Activated naive CD4-positive, alpha-beta T cell treated with anti-CD3 and anti-CD28 coated beads, Interleukin-2, amount 50 U/mL, for 24 hours (primary cell): ENCODE measurements at regions not wholly inside any gene's neighbourhood (a gene's known extent, or its start where the extent isn't known, plus 50 kb on each side); places are given as distances from the start of the nearest gene placed in this dataset.

Source experiments
- H3K27ac Mint-ChIP-seq: one replicate; pipeline ENCODE4 v1.8.0; 2021; ENCODE audit warnings: mild to moderate bottlenecking, mixed read lengths
- H3K27me3 Mint-ChIP-seq: one replicate; pipeline ENCODE4 v1.8.0; 2021; ENCODE audit warnings: mixed read lengths
- H3K36me3 Mint-ChIP-seq: one replicate; pipeline ENCODE4 v1.8.0; 2021; ENCODE audit warnings: mixed read lengths
- H3K4me1 Mint-ChIP-seq: one replicate; pipeline ENCODE4 v1.8.0; 2021; ENCODE audit warnings: mixed read lengths
- H3K4me3 Mint-ChIP-seq: one replicate; pipeline ENCODE4 v1.8.0; 2021; ENCODE audit warnings: mild to moderate bottlenecking, mixed read lengths
- H3K9me3 Mint-ChIP-seq: one replicate; pipeline ENCODE4 v1.8.0; 2021; ENCODE audit warnings: mixed read lengths

GRCh38 chr5:88489364-88489763 lies 220.7 kb upstream of the TMEM161B start:
- Mint-ChIP-seq H3K36me3 (no peaks in the 10 kb centered on the region), H3K27ac (no peak overlapping the region), H3K9me3 (no peaks in the 10 kb centered on the region), H3K4me3 (no peak overlapping the region), H3K27me3 (peaks cover 14% of the 10 kb centered on the region), H3K4me1 (no peaks in the 10 kb centered on the region)

- Mint-ChIP-seq H3K27ac (no peak overlapping the region), H3K36me3 (no peaks in the 10 kb centered on the region), H3K4me3 (no peak overlapping the region), H3K9me3 (no peaks in the 10 kb centered on the region), H3K27me3 (peaks cover 14% of the 10 kb centered on the region), H3K4me1 (no peaks in the 10 kb centered on the region)
Observed at GRCh38 chr5:88488561-88488960, 219.9 kb upstream of the TMEM161B start.

- Mint-ChIP-seq H3K27ac (no peak overlapping the region), H3K9me3 (no peaks in the 10 kb centered on the region), H3K4me3 (no peak overlapping the region), H3K4me1 (no peaks in the 10 kb centered on the region), H3K27me3 (peaks cover 14% of the 10 kb centered on the region), H3K36me3 (no peaks in the 10 kb centered on the region)
Observed at GRCh38 chr5:88488130-88488529, 219.5 kb upstream of the TMEM161B start.

GRCh38 chr5:88487066-88487465 lies 218.4 kb upstream of the TMEM161B start:
- peaks cover 12% of the 10 kb centered on the region for H3K27me3 Mint-ChIP-seq
- no peaks in the 10 kb centered on the region for H3K9me3 Mint-ChIP-seq
- no peaks in the 10 kb centered on the region for H3K36me3 Mint-ChIP-seq
- H3K27ac Mint-ChIP-seq: no peak overlapping the region
- H3K4me3 Mint-ChIP-seq: no peak overlapping the region
- no peaks in the 10 kb centered on the region for H3K4me1 Mint-ChIP-seq

GRCh38 chr5:88486431-88486830 lies 217.8 kb upstream of the TMEM161B start:
- peaks cover 11% of the 10 kb centered on the region for H3K27me3 Mint-ChIP-seq
- no peaks in the 10 kb centered on the region for H3K4me1 Mint-ChIP-seq
- H3K9me3 Mint-ChIP-seq: no peaks in the 10 kb centered on the region
- no peak overlapping the region for H3K27ac Mint-ChIP-seq
- H3K4me3 Mint-ChIP-seq: no peak overlapping the region
- H3K36me3 Mint-ChIP-seq: no peaks in the 10 kb centered on the region

- H3K27me3 Mint-ChIP-seq: peaks cover 8% of the 10 kb centered on the region
- H3K4me3 Mint-ChIP-seq: no peak overlapping the region
- no peaks in the 10 kb centered on the region for H3K9me3 Mint-ChIP-seq
- H3K36me3 Mint-ChIP-seq: no peaks in the 10 kb centered on the region
- no peak overlapping the region for H3K27ac Mint-ChIP-seq
- no peaks in the 10 kb centered on the region for H3K4me1 Mint-ChIP-seq
Observed at GRCh38 chr5:88485531-88485930, 216.9 kb upstream of the TMEM161B start.

GRCh38 chr5:88483964-88484672 lies 215.5 kb upstream of the TMEM161B start:
- Mint-ChIP-seq H3K27me3 (peaks cover 9% of the 10 kb centered on the region), H3K4me3 (no peak overlapping the region), H3K27ac (no peak overlapping the region), H3K9me3 (no peaks in the 10 kb centered on the region), H3K36me3 (no peaks in the 10 kb centered on the region), H3K4me1 (no peaks in the 10 kb centered on the region)

- Mint-ChIP-seq H3K27me3 (peaks cover 6% of the 10 kb centered on the region), H3K4me3 (no peak overlapping the region), H3K36me3 (no peaks in the 10 kb centered on the region), H3K4me1 (no peaks in the 10 kb centered on the region), H3K9me3 (no peaks in the 10 kb centered on the region), H3K27ac (no peak overlapping the region)
Observed at GRCh38 chr5:88480801-88481499, 212.3 kb upstream of the TMEM161B start.

GRCh38 chr5:88480245-88480644 lies 211.6 kb upstream of the TMEM161B start:
- Mint-ChIP-seq H3K27me3 (peaks cover 8% of the 10 kb centered on the region), H3K36me3 (no peaks in the 10 kb centered on the region), H3K27ac (peak overlapping the region; percentile 8), H3K4me3 (no peak overlapping the region), H3K4me1 (no peaks in the 10 kb centered on the region), H3K9me3 (no peaks in the 10 kb centered on the region)

- H3K27ac Mint-ChIP-seq: no peak overlapping the region
- H3K36me3 Mint-ChIP-seq: no peaks in the 10 kb centered on the region
- H3K27me3 Mint-ChIP-seq: peaks cover 17% of the 10 kb centered on the region
- H3K9me3 Mint-ChIP-seq: peaks cover 9% of the 10 kb centered on the region
- no peaks in the 10 kb centered on the region for H3K4me1 Mint-ChIP-seq
- H3K4me3 Mint-ChIP-seq: no peak overlapping the region
Observed at GRCh38 chr5:88474574-88474973, 205.9 kb upstream of the TMEM161B start.

- Mint-ChIP-seq H3K36me3 (no peaks in the 10 kb centered on the region), H3K9me3 (peaks cover 9% of the 10 kb centered on the region), H3K27ac (no peak overlapping the region), H3K27me3 (peaks cover 13% of the 10 kb centered on the region), H3K4me1 (no peaks in the 10 kb centered on the region), H3K4me3 (no peak overlapping the region)
Observed at GRCh38 chr5:88470745-88471144, 202.1 kb upstream of the TMEM161B start.

GRCh38 chr5:88459971-88460370 lies 191.3 kb upstream of the TMEM161B start:
- Mint-ChIP-seq H3K27ac (no peak overlapping the region), H3K4me3 (no peak overlapping the region), H3K27me3 (peaks cover 7% of the 10 kb centered on the region), H3K9me3 (no peaks in the 10 kb centered on the region), H3K36me3 (no peaks in the 10 kb centered on the region), H3K4me1 (no peaks in the 10 kb centered on the region)

- H3K4me1 Mint-ChIP-seq: no peaks in the 10 kb centered on the region
Observed at GRCh38 chr5:88452820-88453219, 184.2 kb upstream of the TMEM161B start.

GRCh38 chr5:88450239-88450638 lies 181.6 kb upstream of the TMEM161B start:
- Mint-ChIP-seq H3K4me1 (no peaks in the 10 kb centered on the region), H3K27ac (no peak overlapping the region), H3K9me3 (no peaks in the 10 kb centered on the region), H3K27me3 (peaks cover 9% of the 10 kb centered on the region), H3K36me3 (no peaks in the 10 kb centered on the region), H3K4me3 (no peak overlapping the region)

More at GRCh38 chr5:88452820-88453219, 184.2 kb upstream of the TMEM161B start:
- Mint-ChIP-seq H3K27ac (no peak overlapping the region), H3K36me3 (no peaks in the 10 kb centered on the region), H3K9me3 (no peaks in the 10 kb centered on the region), H3K27me3 (peaks cover 9% of the 10 kb centered on the region), H3K4me3 (no peak overlapping the region)

GRCh38 chr5:88438006-88438405 lies 169.4 kb upstream of the TMEM161B start:
- Mint-ChIP-seq H3K36me3 (no peaks in the 10 kb centered on the region), H3K9me3 (peaks cover 5% of the 10 kb centered on the region), H3K27ac (no peak overlapping the region), H3K27me3 (peaks cover 4% of the 10 kb centered on the region), H3K4me1 (no peaks in the 10 kb centered on the region), H3K4me3 (no peak overlapping the region)

GRCh38 chr5:88436290-88436689 lies 167.6 kb upstream of the TMEM161B start:
- H3K4me1 Mint-ChIP-seq: no peaks in the 10 kb centered on the region
- no peak overlapping the region for H3K4me3 Mint-ChIP-seq
- H3K36me3 Mint-ChIP-seq: no peaks in the 10 kb centered on the region
- peaks cover 8% of the 10 kb centered on the region for H3K27me3 Mint-ChIP-seq
- peaks cover 5% of the 10 kb centered on the region for H3K9me3 Mint-ChIP-seq
- H3K27ac Mint-ChIP-seq: no peak overlapping the region
